ENCODE measurements at regions not wholly inside any gene's neighbourhood (a gene's known extent, or its start where the extent isn't known, plus 50 kb on each side); places are given as distances from the start of the nearest gene placed in this dataset.
A peak's percentile ranks its signal among the peaks of the same experiment; 100 is the strongest.
"Not testable (repeated sequence)": the region's sequence is repeated elsewhere in the genome, so short reads cannot be mapped to it uniquely, and the experiment has no call there.

DNA sequence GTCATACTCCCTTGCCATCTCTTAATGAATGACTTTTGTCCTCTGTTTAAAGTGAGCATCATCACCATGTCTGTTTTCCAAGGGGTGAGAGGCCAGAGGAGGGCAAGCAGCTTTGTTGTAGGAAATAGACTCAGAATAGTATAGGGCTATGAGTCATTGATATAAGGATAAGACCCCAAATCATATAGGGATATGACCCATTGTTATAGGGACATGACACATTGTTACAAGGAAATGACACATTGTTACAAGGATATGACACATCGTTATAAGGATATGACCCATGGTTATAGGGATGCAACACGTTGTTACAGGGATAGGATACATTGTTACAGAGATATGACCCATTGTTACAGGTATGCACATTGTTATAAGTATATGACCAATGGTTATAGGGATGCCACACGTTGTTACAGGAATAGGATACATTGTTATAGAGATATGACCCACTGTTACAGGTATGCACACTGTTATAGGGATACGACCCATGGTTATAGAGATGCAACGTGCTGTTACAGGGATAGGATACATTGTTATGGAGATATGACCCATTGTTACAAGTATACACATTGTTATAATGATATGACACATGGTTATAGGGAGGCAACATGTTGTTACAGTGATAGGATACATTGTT, 311.1 kb upstream of the ADARB2 start:
- no peak for DNase-seq

DNA sequence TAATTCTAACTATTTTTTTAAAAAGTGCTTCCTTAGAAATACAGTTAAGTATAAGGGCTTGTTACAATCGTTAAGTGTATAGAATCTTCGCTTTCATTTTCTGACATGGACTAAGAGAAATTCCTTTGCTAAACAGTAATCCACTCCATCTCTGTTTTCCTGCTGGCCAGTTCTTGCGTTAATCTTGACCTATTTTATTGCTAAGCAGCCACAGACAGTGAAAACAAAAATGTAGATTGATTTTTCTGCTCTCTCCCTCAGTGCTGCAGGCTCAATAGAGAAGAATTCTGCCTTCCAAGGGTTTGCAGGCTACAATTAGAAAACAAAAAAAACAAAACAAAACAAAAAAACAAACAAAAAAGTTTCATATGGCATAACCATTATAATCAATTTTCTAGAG, 310.4 kb upstream of the ADARB2 start:
- no peak for DNase-seq

GRCh38 chr10:2043379-2043778, 306.1 kb upstream of the ADARB2 start:
- no peak for DNase-seq

DNA sequence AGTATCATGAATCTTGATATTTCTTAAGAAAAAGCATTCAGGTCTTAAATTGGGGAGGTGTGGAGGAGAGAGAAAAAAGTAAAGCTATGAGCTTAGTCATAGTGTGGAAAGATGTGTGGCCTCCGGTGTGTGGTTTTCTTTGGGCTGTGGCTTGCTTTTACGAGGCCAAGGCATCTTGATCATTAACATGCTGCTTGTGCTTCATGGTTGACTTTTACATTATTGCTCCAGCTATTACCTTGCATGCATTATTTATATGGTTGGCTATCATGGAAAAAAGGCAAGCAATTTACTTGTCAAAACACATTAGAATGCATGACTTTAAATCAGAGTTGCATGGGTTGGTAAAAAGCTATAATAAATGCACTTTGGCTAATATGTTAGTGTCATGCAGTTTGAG, 300.7 kb upstream of the ADARB2 start:
- DNase-seq = no peak

- DNase-seq = no peak
Observed at GRCh38 chr10:2037246-2037645, 299.9 kb upstream of the ADARB2 start.

DNA sequence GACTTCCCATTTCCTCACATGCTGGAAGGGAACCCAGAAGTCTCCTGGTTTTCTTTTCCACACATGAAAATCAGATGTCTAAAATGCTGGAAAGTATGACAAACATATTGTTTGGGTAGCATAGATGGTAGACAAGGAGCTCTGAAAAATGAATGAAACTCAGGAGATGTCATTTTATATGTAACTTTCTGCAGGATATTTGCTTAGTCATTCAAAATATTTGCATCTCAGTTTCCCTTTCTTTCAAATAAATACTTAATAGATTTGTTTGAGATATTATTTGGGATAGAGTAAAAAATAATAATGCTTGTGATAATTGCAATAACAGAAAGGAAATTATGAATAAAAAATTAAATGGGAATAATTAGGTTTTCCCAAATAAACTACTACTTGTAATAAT, 298.9 kb upstream of the ADARB2 start:
- DNase-seq = no peak

GRCh38 chr10:2030046-2030445, 292.7 kb upstream of the ADARB2 start:
- DNase-seq = no peak

DNA sequence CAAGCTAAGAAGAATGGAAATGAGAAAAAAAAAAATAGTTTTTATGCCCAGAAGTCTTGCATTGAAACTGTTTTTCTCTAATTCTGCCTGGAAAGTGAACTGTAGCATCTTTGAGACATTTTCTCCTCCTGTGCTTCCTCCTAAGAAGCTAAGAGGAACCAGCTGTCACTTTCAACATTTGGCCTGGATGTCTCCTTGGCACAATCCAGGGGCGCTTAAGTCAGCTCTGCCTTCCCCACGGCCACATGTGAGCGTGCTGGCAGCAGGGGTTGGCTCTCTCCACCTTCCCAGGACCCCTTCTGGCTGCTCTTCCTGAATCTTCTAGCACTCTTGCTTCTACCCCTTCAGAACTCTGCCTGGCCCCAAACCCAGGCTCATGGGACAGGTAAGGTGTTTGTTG, 289.6 kb upstream of the ADARB2 start:
- DNase-seq = no peak

- DNase-seq = not testable (repeated sequence)
Observed at GRCh38 chr10:2024750-2025149, 287.4 kb upstream of the ADARB2 start.

GRCh38 chr10:2023687-2024086, 286.4 kb upstream of the ADARB2 start:
- DNase-seq = no peak

DNA sequence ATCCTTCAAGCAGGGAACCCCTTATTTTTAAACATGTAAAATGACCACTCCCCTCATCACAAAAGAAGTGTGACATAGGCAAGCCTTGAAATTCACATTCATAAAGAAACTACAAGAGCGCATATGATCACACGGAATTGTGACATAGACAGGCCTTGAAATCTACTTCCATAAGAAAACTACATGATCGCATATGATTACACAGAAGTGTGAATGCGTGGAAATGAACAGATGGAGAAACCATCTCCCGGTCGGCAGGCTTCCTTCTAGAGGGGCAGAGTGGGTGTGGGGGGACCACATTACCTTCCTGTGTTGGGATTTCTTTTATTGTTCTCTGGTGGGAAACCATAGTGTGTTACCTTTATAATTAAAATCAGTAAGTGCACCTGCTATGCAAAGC, 285.1 kb upstream of the ADARB2 start:
- DNase-seq = no peak

DNA sequence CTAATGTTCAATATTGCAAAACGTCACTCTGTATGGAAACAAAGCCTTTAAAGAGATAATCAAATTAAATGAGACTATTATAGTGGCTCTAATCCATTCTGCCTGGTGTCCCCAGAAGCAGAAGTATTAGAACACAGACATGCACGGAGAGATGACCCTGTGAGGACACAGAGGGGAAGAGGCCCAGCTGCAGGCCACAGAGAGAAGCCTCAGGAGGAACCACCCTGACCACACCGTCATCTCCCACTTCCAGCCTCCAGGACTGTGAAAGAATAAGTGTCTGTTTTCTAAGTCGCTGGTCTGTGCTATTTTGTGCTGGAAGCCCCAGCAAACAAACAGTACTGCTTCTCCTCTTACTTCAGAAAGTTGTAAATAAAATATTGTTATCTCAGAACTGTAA, 283.5 kb upstream of the ADARB2 start:
- peak; percentile 40 for DNase-seq

DNA sequence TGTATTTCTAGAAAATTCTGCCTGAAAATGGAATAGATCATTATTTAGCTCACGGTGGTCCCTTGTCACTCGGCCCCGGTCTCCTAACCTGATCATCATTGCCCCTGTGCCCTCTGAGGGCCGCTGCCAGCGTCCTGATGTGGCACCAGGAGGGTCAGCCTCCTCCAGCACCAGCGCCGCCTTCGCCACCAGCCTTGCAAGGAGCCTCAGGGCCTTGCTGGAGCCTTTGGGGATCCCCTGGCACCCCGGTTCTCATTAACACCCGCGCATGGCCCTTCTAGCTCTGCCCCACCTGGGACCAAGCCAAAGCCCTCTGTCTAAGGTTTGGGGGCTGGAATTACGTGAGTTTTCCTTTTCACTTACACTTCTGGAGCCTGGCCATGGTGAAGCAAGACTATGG, 282.5 kb upstream of the ADARB2 start:
- DNase-seq = no peak

DNA sequence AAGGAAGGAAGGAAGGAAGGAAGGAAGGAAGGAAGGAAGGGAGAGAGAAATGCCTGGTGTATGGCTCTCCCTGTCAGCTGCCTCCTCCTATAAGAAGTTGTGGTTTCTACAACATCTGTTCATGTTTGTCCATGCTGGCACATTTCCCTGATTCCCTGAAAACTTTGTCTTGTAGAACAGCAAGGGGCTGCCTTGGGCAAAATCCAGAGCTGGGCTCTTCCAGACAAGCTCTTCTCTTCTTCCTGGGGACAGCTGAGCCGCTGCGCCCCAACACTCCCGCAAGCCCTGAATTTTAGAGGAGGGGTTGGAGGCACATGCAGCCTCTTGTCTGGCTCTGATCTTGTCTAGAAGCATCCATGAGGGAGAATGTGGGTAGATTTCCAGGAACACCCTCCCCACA, 282.0 kb upstream of the ADARB2 start:
- no peak for DNase-seq

GRCh38 chr10:2014541-2014940, 277.2 kb upstream of the ADARB2 start:
- no peak for DNase-seq

DNA sequence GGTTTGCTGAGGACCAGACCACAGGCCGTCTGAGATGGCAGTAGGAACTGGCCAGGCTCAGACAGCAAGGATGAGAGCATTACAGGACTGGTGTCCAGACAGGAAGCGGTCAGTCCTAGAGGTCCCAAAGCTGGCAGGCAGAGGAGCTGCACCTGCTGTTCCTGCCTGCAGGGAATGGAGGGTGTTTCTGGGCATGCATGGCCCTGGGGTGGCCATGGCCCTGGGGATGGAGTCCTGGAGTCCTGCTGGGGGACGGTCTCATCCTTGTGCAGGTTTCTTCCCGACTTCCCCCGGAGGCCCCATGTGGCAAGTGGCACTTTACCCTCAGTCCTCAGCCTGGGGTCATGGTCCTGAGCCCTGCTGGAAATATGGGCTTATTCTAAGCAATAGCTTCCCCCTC, 274.9 kb upstream of the ADARB2 start:
- DNase-seq = no peak

- DNase-seq = no peak
Observed at GRCh38 chr10:2011106-2011716, 273.9 kb upstream of the ADARB2 start.

GRCh38 chr10:2005546-2005945, 268.2 kb upstream of the ADARB2 start:
- no peak for DNase-seq

DNA sequence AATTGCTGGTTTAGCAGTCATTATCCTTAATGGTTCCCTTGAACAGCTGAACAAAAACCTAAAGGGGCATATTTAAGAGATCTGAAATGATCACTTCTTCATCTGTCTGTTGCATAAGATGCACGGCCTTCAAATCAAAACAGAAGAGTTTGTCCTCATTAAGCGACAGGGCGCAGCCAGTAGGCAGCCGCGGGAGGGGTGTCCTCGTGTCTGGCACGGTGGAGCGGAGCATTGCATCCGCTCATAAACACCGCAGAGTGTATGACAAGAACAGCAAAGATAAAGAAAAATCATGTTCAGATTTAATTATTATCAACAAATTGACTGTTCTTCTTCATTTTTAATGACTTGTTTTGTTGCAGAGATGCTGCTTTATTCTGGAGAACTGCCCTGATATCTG, 255.6 kb upstream of the ADARB2 start:
- DNase-seq = no peak

DNA sequence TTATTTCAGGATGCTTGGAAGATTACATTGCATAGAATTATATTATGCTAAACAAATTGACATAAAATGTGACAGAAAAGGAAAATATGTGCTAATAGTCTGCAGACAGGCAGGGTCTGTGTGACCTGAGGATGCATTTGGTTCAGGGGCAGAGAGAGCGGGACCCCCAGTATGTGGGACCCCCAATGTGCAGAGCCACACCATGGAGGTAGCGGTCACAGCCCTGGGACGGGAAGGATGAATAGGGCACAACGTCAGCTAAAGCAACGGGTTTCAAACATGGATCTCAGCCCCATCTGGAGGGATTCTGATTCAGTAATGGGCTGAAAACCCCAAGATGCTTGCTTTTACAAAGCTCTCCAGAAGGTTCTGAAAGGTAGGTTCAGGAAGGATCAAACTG, 251.8 kb upstream of the ADARB2 start:
- DNase-seq = no peak

DNA sequence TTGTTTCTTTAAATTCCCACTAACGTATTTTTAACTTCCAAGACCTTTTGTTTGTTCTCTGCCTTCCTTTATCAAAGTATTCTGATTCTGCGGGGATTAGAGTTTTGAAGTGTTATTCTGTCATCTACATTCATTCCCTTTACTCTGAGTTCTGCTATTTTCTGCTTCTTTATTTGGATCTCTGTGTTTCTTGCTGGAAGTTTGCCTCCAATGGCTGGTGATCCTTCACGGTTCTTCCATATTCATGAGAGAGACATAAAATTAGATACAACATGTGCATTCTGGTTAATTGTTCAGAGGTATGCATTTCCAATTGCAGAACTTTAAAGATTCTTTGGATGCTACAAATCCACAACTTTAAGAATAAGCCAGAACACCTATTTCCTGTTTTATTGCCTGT, 244.7 kb upstream of the ADARB2 start:
- no peak for DNase-seq

DNA sequence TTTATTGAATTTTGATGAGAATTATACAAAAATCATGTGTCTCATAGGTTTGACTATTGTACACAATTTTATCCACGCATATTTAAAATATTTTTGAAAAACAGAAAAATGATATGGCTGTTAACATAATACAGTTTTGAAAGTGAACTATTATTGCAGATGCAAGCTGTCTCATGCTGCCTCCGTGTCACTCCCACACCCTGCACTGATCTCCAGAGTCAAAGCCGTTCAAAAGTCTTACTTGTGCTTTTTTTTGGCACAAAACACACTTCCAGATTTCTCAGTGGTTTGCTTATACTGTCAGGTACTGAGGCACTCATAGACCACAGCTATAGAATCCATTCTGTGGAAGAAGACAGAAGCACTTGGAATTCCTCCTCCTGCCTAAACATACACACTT, 243.1 kb upstream of the ADARB2 start:
- DNase-seq = no peak

DNA sequence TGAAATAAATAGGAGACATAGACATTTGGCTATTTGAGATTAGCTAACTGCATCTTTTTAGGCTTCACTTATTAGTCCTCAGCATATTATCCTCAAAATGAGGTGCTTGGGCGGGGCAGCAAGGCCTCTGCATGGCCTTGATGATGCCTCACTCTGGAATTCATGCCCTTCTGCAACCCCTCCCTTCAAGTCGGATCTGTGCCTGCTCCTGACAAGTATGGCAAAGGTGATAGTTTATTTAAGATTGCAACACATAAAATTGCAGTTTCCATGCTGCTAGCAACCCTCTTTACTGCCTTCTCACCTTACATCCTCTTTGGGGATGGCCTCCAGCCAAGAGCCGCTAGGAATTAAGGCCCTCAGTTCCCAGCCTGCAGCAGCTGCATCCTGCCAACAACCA, 241.3 kb upstream of the ADARB2 start:
- no peak for DNase-seq

DNA sequence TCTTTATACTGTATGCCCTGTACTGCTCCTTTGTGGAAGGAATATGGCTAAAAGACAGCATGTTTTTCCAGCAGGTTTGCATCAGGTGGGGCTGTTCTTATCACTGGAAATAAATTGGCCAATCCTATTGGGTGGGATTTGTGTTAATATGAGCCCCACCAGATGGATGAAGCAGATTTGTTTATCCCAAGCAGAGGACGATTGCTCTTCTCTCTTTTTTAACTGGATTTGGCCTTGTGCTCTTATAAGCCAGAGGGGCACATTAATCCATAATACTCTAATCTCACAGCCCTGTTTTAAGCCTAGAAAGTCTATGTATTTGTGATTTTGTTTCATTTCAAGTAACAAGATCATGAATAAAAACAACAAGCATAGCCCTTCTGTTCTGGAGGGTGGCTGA, 240.1 kb upstream of the ADARB2 start:
- DNase-seq = no peak

GRCh38 chr10:1972406-1972805, 235.1 kb upstream of the ADARB2 start:
- no peak for DNase-seq

Measured in KG1 (cell line).